ENCODE measurements at regions not wholly inside any gene's neighbourhood (a gene's known extent, or its start where the extent isn't known, plus 50 kb on each side); places are given as distances from the start of the nearest gene placed in this dataset.

DNA sequence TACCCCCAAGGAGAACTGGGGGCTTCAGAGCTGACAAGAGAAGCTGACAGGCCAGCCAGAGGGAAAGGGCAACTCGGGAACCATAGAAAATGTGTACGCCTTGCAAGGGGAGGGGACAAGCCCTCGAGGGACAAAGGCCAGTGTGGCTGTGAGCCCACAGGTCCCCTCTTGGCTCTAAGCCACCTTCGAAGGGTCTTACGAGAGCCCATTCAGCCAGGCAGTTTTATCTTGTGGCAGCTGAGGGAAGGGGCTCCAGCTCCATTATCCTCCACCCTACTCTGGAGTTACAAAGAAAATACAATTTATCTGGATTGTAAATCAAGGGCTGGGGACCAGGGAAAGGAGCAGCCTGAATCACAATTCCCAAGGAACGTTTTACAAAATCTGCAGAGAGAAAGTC lies 159.5 kb upstream of the ZMIZ1 start:
- ATAC-seq, result no peak
- intact Hi-C loops (cut with DNase I), result no loop called here
- DNase-seq (ENCODE audit: missing footprints), result no peak

DNA sequence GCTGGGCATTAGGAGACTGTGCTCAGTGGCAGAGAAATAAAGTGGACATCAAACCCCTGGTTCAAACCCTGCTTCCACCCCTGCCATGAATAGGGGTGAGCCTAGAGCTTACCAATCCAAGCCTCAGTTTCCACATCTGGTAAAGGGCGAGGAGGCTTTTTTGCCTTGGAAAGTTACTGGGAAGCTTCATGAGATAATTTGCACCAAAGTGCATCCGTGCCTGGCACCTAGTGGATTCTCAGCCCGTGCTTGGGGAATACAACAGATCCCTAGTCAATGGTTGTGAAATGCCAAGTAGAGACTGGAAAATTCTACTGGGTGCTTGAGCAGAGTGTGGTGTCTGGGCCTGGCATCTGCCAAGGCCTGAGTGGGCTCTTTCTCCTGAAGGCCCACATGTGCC lies 158.7 kb upstream of the ZMIZ1 start:
- intact Hi-C loops (cut with DNase I), result no loop called here
- DNase-seq (ENCODE audit: missing footprints) (no peak), ATAC-seq (no peak)

DNA sequence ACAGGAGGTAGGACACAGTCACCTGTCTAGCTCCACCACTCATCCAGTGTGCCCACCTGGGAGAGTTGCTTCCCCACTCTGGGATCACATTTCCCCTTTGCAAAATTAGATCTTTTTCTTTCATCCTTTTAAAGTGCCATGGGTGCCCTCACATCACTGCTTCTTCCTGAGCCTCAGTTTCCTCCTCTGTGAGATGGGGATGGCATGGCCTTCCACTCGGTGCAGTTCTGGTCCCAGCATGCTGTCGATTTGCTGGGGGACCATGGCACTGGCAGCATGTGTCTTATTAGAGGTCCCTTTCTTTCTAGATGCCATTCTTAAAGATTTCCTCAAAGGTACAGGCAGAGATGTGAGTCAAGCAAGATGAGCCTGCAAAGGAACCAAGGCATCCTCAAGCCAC lies 158.3 kb upstream of the ZMIZ1 start:
- intact Hi-C loops (cut with DNase I), result no loop called here
- DNase-seq (ENCODE audit: missing footprints) (no peak), ATAC-seq (no peak)

DNA sequence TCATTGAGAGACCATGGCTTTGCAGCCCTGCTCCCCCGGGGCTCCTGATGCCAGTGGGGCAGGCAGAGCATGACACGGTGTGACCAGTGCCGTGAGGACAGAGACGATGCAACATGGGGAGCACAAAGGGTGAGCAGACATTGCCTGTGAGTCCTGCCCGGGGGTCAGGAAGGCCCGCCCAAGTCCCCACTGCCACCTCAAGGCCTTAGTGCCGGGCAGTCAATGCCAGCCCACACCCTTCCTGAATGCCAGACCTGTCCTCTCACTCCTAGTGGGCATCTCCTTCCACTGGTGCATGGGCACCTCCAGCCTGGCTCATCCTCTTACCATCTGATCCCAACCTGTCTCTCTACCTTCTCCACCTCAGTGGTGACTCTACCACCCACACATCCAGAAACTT lies 157.9 kb upstream of the ZMIZ1 start:
- intact Hi-C loops (cut with DNase I), result no loop called here
- ATAC-seq (no peak), DNase-seq (ENCODE audit: missing footprints) (no peak)

DNA sequence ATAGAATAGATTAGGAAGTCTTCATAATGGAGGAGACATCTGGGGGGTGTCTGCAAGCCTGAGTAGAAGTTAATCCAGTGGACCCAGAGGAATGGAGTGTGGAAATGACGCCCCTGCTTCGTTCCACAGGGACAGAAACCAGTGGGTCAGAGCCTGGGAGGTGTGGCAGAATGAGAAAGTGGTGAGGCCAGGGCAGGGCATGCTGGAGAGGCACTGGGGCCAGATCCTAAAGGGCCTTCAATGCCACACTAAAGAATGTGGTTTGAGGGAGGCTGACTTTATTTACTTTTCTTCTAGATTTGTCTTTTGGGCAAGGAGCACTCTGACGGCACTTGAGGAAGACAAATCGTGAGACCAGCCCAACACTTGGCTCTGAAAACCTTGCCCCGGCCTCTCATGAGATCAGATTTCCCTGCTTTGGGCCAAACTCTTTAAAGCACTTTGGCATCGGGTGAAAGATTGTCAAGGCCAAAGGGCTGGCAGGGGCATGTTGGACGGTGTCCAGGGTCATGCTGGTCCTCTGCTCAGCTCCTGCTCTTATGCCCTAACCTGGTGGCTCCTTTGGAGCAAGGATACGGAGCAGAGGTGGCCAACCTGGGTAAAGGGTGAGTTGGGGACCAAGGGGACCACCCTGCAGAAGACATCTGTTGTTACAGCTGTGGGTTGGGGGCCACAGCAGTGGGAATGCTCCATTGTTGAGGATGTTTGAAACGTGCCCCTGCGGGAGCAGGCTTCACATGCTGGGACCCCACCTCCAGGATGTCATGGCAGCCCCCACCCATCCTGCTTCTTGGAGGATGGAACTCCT lies 157.0 kb upstream of the ZMIZ1 start:
- intact Hi-C loops (cut with DNase I), result no loop called here
- DNase-seq (ENCODE audit: missing footprints) (no peak), ATAC-seq (no peak)

DNA sequence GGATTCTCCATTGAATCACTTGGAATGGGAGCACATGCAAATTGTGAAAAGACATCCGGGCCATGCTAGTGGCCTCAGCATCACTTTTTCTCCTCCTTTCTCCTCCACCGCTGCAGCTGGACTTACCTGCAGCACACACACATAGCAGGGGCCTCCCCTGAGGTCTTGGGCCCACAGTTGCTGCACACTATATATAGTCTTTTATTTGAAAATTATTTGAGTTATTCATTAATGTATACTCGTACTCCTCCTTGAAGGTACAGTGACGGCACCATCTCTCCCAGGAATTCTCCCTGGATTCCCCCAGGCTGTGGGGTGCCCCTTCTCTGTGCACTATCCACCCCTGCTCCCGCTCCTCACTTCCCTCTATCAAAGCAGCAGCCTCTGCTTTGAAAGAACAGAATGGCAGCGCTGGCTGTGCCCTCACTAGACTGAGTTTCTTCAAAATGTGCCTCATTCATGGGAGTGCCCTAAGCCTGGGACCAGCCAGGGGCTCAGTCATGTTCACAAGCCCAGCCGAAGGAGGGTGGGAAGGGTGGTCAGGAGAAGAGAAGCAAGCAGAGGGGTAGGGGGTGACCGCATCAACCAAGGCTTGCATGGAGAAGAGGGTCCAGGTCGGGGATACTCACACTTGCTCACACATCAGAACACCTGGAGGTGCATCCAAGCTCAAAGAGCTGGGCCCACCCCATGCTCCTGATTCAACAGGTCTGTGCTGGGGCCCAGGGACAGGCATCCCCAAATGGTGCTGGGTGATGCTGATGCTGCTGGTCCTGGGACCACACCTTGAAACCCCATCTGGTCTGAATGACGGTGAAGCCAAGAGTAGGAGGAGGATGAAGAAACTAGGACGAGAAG lies 156.2 kb upstream of the ZMIZ1 start:
- DNase-seq (ENCODE audit: missing footprints), result no peak
- no peak for ATAC-seq
- intact Hi-C loops (cut with DNase I), result no loop called here

DNA sequence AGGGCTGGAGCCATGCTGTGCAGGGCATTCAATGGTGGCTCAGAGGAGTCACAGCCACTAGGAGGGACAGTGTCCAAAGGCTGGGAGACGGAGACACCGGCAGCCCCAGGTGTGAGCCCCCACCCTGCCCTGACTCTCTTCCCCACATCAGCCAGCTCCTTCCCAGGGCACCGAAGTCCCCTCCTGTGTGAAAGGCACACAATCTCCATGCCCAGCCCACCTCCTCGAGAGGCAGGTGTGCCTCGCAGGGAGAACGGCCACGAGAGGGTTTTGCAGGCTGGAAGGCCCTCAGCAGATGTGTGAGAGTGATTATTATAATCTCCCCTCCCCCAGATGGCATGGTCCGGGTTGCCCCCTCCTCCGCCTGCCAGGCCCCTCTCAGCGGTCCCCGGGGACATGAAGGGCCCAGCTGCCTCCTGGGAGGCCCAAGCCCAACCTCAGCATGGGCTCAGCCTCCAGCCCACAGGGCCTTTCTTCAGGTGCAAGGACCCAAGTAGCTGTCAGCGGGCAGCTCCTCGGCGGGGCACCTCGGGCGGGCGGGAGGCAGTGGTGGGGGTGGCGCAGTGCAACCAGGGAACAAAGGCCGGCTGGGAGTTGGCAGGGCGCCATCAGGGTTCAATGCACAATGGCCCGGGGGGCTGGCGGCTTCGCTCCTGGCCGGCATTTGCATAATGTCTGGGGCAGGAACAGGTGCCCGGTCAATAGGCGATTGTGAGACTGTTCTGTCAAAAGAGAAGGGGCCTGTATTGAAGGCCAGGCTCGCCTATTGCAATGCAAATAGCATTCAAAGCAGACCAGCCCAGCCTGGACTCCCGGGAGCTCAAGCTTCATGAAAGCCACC lies 155.3 kb upstream of the ZMIZ1 start:
- no peak for DNase-seq (ENCODE audit: missing footprints)
- ATAC-seq, result no peak
- intact Hi-C loops (cut with DNase I), result no loop called here

DNA sequence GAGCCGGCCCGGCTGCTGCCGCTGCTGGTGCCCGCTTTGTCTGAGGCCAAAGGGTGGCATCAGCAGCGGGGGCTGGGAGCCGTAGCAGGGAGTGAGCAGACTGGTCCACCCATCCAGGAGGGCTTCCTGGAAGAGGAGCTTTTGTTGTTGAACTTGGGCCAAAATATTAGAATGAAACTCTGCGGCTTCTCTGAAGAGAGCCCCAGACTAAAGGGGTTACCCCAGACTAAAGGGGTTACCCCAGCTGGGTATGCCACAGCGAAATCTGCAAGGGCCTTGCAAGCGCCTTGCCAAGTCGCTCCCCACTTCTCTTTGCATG lies 154.7 kb upstream of the ZMIZ1 start:
- no peak for ATAC-seq
- intact Hi-C loops (cut with DNase I), result no loop called here
- DNase-seq (ENCODE audit: missing footprints), result no peak

DNA sequence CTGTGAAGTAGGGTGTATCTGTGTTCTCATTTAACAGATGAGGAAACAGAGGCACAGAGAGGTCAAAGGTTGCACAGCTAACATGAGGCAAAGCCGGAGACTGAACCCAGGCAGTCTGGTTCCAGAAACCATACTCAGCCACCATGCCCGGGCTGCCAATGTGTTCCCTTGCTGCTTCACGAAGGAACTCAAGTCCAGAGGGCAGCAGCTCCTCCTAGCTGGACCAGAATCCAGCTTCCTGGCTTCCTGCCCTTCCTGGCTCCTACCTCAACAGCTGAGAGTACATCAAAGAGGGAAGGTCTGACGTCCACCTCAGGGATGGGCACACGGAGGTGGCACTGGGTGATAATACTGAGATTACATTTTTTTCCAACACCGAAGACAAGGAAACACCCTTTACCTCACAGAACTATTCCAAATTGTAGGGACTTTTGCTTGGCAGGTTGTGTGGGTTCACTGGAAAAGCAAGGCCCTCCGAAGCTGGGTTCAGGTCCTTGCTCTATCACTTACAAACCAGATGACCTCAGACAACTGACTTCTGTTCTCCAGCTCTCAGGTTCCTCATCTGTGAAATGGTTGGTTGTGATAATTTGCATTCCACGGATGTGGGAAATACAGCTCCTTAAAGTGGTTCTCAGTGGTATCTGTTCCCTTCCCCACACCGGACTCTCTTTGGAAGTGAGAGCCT lies 154.1 kb upstream of the ZMIZ1 start:
- ATAC-seq, result no peak
- no peak for DNase-seq (ENCODE audit: missing footprints)
- intact Hi-C loops (cut with DNase I), result no loop called here

DNA sequence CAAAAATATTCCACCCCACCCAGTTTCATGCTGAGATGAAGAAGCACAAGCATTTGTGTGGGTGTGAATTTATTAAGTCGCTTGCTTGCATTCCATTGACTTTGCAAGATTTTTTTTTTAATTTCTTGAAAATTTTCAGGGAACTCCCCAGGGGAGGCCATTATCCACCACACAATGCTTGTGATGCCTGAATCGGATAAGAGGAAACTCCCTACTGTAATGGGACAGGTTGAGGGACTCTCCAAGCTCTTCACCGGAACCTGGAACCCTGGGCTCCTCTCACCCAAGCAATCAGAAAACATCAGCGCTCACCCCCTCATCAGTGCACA lies 153.6 kb upstream of the ZMIZ1 start:
- intact Hi-C loops (cut with DNase I), result no loop called here
- no peak for DNase-seq (ENCODE audit: missing footprints)
- no peak for ATAC-seq

DNA sequence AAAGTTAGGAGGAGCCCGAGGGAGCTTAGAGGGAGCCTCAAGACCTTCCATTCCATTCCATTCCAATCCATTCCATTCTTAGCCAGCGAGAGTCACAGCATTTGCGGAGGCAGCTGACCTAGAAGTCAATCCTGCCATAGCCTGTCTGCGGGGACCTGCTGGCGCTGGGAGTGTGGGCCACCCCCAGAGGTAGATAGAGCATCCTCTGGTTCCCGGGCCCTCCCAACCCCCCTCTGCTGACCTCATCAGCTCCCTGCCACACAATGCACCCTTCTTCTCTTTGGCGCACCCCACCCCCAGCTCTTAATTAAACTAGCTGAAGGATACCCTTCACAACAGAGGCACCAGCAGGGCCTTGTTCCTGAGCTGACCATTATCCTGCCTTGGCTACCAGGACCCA lies 152.5 kb upstream of the ZMIZ1 start:
- DNase-seq (ENCODE audit: missing footprints) (no peak), ATAC-seq (no peak)
- intact Hi-C loops (cut with DNase I), result no loop called here

DNA sequence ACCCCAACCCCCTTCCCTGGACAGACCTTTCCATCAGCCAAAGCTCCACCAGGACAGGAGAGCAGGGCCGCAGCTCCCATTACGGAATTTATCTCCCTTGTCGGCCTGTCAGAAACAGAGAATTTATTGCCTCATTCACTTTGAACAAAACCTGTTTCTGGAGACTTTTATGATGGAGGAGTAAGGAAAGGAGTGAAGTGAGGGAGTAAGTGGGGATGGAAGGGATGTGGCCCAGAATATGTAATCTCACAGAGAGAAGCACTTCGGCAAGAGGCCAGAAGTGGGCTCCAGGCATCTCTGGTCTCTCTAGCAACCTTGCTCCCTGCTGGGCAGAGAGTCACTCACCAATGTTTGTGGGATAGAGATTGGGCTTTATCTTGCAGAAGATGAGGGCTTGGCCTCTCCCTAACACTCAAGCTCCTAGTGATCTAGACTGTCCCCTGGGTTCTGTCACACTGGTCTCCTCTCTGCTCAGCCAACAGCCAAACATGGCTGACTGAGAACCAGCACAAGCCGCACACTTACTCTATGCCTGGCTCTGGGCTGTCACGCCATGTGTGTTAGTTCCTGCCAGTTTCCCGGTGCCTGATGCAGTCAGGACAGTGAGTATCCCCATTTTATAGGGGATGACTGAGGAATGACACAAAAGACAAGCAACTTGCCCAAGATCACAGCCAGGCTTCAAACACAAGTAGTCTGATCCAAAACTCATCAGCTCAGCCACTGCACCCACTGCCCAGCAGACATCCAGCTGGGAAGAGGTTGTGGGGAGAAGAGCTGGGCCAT lies 149.4 kb upstream of the ZMIZ1 start:
- DNase-seq (ENCODE audit: missing footprints) (no peak), ATAC-seq (no peak)
- intact Hi-C loops (cut with DNase I), result no loop called here

DNA sequence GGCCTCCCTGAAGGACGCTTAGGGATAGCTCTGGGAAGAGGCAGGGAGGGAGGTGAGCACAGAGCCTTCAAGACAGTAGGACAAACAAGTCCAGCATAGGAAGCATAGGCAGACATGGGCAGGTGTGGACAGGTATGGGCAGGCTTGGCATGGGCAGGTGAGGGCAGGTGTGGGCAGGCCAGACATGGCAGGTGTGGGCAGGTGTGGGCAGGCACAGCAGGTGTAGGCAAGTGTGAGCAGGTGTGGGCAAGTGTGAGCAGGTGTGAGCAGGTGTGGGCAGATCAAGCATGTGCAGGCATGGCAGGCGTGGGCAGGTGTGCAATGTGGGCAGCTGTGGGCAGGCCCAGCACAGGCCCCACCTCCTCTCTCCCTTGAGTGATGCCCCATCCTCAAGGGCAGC lies 148.8 kb upstream of the ZMIZ1 start:
- ATAC-seq, result no peak
- intact Hi-C loops (cut with DNase I), result no loop called here
- DNase-seq (ENCODE audit: missing footprints), result no peak

DNA sequence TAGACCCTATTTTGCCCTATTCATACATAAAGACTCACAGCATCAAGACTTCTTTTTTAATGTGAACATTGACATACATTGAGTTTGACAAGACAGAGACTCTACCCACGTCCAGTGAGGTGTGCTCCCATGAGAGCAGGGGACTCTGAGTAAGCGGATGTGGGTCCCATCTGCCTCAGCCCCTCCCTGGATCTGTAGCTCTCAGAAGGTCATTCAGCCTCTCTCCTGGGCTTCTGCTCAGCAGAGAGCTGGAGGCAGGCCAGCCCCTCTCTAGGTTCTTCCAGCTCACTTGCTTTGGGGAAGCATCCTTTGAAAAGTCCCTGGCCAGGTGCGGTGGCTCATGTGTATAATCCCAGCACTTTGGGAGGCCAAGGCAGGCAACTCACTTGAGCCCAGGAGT lies 146.9 kb upstream of the ZMIZ1 start:
- no peak for DNase-seq (ENCODE audit: missing footprints)

DNA sequence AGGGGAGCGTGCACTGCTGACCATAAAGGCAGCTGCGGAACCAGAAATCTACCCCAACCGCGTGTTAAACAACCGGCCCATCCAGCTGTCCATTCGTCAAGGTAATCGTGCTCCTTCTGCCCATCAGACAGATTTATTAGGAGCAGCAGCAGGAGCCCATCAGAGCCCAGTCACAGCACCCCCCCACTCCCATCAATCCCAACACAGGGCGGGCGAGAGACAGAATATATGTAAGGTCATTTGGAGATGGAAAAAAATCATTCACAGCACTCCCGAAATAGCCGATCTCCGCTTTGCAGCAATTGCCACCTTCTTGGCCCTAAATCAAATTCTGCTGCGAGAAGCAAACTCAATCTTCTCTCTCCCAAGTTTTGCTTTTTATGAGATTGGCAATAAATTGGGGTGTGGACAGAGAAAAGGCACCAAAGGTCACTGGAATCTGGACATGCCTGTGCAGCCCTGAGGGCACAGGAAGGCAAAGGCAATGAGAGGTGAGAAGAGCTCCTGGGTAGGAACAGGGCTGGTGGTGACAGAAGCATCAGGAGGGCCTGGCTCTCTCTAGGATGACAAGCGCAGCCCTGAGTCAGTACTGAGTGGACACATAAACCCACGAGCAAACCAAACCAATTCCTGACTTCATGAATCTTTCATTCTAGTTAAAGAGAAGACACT lies 145.0 kb upstream of the ZMIZ1 start:
- ATAC-seq (no peak), DNase-seq (ENCODE audit: missing footprints) (no peak)
- intact Hi-C loops (cut with DNase I), result no loop called here

More for the DNA sequence above, 146.9 kb upstream of the ZMIZ1 start:
- ATAC-seq, result no peak
- intact Hi-C loops (cut with DNase I), result no loop called here

DNA sequence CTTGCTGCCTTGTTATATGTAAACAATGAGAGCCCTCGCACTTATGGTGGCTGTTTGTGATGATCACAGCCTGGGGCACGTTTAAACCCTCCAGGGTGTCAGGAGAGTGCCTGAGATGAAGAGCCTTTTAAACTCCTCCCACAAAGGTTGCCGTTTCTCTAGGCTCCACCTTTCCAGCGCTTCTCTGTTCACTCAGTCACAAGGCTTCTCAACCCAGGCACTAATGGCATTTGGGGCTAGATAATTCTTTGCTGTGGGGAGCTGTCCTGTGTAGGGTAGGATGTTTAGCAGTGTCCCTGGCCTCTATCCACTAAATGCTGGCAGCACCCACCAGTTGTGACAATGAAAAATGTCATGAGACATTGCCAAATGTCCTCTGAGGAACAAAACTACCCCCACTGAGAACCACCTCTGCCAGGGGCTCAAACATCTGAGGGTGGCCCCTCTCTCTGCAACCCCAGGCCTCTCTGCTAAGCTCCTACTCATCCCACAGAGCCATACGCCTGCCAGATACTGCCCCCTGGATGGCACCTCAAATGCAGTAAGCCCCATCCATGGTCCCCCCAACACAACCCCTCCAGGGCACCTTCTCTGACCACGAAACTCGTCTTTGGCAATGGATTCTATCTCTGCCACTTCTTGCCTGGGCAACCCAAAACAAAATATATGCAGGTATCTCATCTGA lies 144.3 kb upstream of the ZMIZ1 start:
- ATAC-seq (peak; percentile 76), DNase-seq (ENCODE audit: missing footprints) (no peak)
- intact Hi-C loops (cut with DNase I), result no loop called here

DNA sequence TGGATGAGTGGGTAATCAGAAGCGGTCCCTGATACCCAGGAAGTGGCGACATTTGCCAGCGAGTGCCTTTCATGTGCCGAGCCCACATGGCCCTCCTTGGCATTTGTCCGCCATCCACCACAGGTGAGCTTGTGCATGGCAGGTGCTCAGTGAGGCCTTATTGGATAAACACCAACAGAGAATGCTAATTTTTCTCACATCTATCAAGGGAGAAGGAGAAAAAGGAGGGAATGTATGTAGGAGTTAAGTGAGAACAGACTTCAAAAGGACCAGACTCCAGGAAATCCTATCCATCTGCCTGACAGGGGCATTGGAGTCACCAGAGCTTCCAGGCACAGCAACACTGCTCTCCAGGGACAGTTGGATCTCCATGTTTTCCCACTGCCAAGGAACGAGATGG lies 143.5 kb upstream of the ZMIZ1 start:
- DNase-seq (ENCODE audit: missing footprints), result no peak
- intact Hi-C loops (cut with DNase I), result no loop called here
- no peak for ATAC-seq

All from Right ventricle myocardium inferior (tissue), 1 donor.